GM20000 (cell line): ENCODE measurements at regions not wholly inside any gene's neighbourhood (a gene's known extent, or its start where the extent isn't known, plus 50 kb on each side); places are given as distances from the start of the nearest gene placed in this dataset.
"Not testable (repeated sequence)": the region's sequence is repeated elsewhere in the genome, so short reads cannot be mapped to it uniquely, and the experiment has no call there.

Experiments
- DNase-seq: peaks from one replicate; pipeline ENCODE4 v3.0.0; 2012; ENCODE audit warnings: low spot score
- TF ChIP-seq, protein P1 (sequence below): IDR thresholded peaks from 2 replicates; pipeline ENCODE4 v1.5.1; 2012; ENCODE audit warnings: mild to moderate bottlenecking, control low read depth; ENCODE audit errors: extremely low read depth, missing control alignments

GRCh38 chr6:27007020-27007419 is 240.5 kb upstream of the PRSS16 start:
- TF ChIP-seq, protein P1, sequence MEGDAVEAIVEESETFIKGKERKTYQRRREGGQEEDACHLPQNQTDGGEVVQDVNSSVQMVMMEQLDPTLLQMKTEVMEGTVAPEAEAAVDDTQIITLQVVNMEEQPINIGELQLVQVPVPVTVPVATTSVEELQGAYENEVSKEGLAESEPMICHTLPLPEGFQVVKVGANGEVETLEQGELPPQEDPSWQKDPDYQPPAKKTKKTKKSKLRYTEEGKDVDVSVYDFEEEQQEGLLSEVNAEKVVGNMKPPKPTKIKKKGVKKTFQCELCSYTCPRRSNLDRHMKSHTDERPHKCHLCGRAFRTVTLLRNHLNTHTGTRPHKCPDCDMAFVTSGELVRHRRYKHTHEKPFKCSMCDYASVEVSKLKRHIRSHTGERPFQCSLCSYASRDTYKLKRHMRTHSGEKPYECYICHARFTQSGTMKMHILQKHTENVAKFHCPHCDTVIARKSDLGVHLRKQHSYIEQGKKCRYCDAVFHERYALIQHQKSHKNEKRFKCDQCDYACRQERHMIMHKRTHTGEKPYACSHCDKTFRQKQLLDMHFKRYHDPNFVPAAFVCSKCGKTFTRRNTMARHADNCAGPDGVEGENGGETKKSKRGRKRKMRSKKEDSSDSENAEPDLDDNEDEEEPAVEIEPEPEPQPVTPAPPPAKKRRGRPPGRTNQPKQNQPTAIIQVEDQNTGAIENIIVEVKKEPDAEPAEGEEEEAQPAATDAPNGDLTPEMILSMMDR = no peak

GRCh38 chr6:27008613-27009012 is 238.9 kb upstream of the PRSS16 start:
- not testable (repeated sequence) for DNase-seq

More at GRCh38 chr6:27007020-27007419, 240.5 kb upstream of the PRSS16 start:
- DNase-seq = no peak

DNA sequence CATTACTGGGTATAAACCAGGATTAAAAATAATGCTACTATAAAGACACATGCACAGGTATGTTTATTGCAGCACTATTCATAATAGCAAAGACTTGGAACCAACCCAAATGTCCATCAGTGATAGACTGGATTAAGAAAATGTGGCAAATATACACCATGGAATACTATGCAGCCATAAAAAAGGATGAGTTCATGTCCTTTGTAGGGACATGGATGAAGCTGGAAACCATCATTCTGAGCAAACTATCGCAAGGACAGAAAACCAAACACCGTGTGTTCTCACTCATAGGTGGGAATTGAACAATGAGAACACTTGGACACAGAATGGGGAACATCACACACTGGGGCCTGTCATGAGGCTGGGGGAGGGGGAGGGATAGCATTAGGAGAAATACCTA is 233.4 kb upstream of the PRSS16 start:
- DNase-seq = not testable (repeated sequence)

DNA sequence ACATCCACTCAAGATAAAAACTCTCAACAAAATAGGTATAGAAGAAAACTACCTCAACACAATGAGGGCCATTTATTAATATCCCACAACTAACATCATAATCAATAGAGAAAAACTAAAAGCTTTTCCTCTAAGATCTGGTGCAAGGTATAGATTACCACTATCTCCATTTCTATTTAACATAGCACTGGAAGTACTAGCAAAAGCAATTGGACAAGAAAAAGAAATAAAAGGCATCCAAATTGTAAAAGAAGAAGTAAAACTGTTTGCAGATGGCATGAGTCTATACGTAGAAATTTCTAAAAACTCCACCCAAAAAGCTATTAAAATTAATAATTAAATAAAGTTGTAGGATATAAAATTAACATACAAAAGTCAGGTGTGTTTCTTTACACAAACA is 230.8 kb upstream of the PRSS16 start:
- TF ChIP-seq, protein P1 = no peak
- no peak for DNase-seq

- DNase-seq = not testable (repeated sequence)
These were observed 229.1 kb upstream of the PRSS16 start for GRCh38 chr6:27018401-27018800.

GRCh38 chr6:27019651-27020552 is 227.6 kb upstream of the PRSS16 start:
- peak; percentile 78 for DNase-seq
- TF ChIP-seq, protein P1 = no peak

DNA sequence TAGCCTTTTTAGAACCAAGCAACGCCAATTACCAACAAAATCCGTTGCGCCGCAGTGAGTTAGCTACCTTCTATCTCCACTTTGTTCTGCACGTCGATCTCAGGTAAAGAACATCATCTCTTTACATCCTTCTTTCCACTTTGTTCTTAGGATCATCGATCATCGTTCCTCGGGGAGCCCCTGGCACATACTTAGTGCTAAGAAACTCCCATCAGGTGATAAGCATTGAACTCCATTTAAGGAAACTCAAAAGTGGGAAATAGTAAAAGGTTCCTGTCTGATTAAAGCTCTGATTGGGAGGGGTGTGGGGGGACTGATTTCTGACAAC is 227.0 kb upstream of the PRSS16 start:
- no peak for DNase-seq
- TF ChIP-seq, protein P1 = no peak

GRCh38 chr6:27023664-27024063 is 223.8 kb upstream of the PRSS16 start:
- DNase-seq = no peak
- TF ChIP-seq, protein P1 = no peak

DNA sequence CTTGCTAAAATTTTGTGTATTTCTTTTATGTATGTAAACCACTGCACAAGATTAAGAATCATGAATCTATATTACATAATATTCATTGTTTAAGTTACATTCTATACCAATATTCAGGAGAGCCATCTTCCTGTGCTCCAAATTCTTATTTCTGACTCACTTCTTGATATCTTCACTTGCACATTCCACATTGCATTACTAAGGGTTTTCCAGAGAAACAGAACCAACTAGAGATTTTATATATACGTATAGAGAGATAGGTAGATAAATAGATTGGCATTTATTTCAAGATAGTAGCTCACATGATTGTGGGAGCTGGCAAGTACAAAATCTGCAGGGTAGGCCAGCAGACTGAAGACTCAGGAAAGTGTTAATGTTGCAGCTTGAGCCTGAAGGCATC is 222.2 kb upstream of the PRSS16 start:
- no peak for DNase-seq
- TF ChIP-seq, protein P1 = no peak
